Midbrain (tissue), 1 donor: ENCODE measurements at regions not wholly inside any gene's neighbourhood (a gene's known extent, or its start where the extent isn't known, plus 50 kb on each side); places are given as distances from the start of the nearest gene placed in this dataset.

Source experiments
- DNase-seq: peaks from one replicate; lab custom pipeline; 2025; lab: John Stamatoyannopoulos, UW

DNA sequence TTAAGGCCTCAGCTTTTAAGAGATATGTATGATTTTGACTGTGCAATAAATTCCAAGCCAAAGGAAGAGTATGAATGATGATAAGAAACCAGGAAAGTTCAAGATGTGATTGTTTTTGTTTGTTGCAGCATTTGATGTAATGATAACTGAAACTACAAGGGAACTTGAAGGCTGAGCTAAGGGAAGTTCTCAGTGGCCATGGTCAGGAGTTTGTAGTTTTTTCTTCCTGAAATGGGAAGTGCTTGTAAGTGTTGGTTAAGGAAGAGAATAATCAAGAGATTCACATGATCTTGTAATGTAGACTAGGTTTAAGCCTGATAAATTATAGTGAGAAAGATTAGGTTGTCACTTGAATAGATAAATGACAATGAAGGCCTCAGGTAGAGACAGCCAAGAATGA lies 53.4 kb downstream of the PTCHD4 start:
- DNase-seq: no peak

DNA sequence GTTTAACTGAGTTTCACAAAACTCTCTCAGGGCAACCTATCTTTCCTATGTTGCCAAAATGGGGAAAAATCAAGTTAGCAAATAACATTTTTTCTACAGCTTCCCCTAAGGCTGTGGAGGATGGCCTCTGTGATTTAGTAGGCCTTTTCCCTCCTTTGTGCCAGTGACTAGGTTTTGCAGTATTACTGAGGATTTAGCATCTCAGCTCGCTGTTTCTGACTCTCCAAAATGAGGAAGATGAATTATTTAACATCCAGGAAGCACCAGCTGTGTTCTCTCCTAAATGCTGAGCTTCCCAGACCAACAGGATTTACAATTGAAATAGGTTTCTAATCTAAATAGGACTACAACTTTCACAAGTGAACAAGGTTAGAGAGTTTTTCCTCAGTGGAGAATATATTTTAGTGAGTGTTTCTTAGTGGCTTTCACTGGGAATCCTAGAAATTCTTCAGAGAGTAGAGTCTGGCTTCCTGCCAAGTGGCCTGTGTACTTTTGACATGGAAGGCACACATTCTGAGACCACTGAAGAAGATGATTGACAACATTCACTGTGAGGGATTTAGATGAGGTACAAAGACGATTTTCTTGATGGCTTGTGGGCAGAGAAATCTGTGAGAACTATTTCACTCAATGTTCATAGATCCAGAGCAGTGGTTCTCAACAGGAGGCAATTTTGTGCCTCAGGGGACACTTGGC lies 62.4 kb downstream of the PTCHD4 start:
- peak; percentile 5 for DNase-seq

DNA sequence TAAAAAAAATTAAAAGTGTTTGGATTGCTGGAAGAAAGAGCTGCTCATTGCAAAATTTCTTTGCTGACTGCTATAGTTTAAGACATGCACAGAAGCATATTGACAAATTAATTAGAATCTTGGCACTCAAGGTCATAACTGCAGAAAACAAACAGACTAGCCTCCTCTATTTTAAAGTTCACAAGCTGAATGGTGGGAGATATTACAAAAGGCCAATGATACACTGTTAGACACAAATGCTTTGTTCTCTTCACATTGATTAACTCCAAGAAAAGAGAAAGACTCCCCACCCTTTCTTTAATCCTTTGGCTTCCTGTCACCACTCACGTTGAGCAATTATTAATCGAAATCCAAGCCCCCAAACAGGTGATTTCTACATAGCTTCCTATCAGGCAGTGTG lies 69.1 kb downstream of the PTCHD4 start:
- no peak for DNase-seq

DNA sequence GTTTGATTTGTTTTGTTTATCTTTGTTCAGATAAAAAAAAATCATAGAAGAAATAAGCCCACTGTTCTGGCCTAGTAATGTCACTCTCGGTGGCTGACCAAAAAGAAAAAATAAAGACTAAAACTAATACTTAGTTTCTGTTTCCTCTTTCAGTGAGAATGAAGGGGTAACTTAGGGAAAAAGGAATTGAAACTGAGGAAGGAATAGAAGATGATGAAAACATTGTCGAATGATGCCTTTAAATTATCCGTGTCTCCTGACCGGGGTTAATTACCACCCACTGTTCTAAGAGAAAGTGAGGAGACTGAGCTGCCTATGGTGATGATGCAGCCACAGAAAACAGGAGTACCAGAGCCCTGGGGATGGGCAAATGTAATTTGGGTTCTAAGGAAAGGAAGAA lies 73.1 kb downstream of the PTCHD4 start:
- DNase-seq: no peak

DNA sequence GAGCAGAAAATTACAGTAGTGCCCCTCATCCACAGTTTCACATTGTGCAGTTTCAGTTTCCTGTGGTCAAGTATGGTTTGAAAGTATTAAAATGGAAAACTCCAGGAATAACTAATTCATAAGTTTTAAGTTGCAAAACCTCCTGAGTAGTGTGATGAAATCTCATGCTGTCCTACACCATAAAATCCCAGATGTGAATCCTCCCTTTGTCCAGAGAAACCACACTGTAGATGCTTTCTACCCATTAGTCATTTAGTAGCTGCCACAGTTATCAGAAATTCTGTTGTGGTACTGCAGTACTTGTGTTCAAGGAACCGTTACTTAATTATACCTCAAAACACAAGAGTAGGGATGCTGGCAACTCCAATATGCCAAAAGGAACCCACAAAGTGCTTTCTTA lies 74.7 kb downstream of the PTCHD4 start:
- no peak for DNase-seq

DNA sequence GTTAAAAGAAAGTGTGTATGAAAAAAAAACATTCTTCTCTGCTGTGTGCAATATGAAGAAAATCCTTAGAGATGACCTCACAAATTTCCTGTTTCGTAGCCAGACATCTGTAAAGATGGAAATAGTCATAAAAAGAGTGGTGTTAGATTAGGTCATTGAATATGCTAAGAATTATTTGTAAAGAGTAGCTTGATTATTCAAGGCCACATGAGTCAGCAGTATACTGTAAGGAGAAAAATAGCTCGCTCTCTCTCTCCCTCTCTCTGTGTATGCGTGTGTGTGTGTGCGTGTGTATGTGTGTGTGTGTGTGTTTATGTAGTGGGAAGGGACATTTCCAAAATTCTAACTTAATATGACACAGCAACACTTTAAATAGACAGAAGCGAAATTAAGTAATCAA lies 78.8 kb downstream of the PTCHD4 start:
- DNase-seq: no peak

DNA sequence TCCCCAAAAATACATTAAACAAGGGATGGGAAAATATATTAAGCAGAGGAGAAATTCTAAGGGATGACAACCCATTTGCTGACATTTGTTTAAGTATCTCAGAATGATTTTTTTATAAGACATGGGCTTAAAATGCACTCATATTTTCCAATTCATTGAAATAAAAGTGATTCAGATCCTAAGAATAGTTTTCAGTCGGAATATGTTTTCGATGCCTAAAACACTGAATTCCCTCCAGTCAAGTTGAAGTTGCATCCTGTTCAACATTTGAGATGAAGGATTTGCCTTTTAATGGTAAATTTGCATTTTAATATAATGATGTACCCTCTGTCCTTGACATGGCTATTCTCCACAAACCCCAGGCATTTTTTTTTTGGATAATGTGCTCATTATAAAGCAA lies 79.3 kb downstream of the PTCHD4 start:
- no peak for DNase-seq

DNA sequence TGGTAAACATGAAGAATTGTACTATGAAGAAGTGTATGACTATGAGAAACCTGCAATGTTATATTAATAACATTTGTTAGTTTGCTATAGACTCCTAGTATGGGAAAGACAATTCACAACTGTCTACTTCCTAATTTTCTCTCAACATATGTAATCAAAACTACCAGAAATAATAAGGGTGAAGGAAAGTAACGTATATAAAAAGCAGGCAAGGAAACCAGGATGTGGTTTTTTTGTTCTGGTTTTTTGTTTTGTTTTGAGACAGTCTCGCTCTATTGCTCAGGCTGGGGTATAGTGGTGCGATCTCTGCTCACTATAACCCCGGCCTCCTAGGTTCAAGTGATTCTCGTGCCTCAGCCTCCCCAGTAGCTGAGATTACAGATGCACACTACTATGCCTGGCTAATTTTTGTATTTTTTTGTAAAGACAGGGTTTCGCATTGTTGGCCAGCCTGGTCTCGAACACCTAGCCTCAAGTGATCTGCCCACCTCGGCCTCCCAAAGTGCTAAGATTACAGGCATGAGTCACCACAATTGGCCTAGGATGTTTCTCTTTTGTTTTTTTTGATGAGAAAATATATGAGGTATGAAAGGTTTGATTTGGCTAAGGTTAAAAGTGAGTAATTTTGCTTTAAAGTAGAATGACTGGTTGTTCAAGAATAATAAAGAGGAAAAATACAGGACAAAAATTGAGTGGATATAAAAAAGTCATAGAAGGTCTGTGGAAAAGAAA lies 83.1 kb downstream of the PTCHD4 start:
- no peak for DNase-seq

DNA sequence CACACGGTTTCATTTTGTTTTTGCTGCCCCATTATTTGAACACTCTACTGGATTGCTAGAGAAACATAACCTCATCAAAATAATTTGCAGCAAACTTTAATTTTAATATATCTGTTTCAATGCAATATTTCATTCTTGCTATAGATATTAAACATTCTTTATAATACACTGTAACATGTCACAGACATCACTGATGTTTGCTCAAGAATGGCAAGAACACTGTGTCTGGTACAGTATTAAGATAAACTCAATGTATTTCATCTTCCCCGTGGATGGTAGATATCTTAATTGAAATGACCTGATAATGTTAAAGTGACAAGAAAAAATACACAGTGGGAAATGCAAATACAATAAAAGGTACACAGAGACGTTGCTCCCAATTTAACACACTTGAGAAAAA lies 86.0 kb downstream of the PTCHD4 start:
- no peak for DNase-seq

DNA sequence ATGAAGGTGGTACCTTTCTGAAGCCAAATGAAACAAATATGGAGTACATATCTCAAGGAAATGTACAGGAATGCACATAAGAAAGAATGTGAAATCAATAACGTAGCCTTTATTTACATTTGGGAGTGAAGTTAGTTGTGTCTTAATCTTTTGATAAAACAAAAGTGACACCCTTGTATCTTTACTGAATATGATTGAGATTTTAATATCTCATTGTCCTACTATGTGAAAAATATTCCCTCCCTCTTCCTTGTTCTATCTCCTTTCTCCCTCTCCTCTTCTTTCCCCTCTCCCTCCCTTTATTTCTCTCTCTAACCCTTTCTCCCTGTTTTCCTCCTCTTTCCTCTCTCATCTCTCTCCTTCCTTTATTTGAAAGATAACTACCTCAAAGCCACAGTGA lies 89.1 kb downstream of the PTCHD4 start:
- DNase-seq: no peak

DNA sequence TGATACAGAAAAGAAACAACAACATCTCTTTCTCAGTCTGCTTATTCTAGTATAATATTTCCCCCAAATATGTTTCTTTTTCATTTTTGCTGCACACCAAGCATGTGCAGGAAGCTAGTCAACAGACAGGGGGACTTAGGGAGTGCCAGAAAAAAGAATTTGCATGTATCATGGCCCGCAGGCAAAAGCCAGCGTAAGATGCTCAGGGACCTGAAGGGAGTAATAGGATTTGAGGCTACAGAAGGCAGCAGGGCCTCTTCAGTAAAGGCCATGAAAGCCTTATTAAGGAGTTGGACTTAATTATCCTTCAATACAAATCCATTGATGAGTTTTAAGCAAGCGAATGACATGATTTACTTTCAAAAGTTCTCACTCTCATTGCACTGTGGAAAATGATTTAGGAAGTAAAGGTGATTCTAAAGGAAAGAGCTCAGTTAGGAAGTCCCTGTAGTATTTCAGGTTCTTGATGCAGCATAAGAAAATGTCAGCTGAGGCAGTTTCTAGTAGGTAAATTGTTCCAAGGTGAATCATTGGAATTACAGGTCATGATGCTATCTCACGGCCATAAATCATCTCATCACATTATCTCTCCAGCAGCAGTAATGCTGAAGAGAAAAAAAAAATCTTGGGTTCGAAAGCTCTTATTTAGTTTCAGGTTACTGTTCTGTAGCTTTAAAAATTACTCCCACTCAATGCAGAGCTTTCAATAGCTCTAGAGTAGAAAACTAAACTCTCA lies 94.8 kb downstream of the PTCHD4 start:
- DNase-seq: no peak

DNA sequence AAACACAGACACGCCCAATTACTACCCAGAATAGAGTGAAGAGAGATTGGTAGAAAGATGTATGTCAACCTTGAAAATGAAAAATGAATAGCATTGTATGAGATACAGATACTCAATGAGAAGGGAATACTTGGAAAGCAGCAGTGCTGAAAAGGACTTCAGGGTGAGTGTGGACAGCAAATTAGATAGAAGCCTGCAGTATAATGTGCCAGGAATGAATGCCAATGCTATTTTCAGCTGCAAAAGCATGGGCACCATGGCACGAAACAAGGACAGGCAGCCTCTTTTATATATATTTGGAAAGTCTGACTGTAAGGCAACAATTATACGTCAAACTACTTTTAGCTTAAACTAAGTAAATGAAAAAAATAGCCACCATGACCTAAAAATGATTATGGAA lies 118.2 kb downstream of the PTCHD4 start:
- no peak for DNase-seq

DNA sequence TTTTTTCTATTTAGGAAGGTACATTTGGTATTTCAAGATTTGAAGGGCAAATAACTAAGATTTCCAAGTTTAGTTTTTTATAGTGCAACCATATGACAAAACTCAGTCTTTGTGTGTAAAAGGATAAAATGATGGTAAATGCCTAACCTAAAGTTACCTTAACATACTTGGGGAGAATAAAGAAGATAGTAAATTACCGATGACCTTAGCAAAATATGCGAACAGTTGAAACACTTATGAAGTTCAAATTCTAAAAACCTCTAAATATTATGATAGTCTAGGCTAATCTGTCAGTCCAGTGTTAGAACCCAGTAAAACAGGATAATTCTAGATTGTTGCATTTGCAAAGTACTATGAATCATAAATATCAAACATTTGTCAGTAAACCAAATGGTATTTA lies 127.5 kb downstream of the PTCHD4 start:
- no peak for DNase-seq

DNA sequence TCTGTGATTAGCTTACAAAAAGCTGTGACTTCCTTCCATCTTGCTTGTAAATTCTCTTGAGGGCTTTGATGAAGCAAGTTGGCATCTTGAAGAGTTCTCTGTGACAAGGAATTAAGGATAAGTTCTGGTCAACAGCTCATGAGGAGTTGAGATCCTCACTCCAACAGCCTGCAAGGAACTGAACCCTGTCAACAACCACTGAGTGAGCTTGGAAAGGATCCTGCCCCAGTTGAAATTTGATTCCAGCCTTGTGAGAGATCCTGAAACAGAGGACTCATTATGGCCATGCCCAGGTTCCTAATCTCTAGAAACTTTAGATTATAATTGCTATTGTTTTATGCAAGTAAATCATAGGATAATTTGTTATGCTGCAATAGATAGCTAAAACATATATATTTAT lies 133.7 kb downstream of the PTCHD4 start:
- DNase-seq: no peak

DNA sequence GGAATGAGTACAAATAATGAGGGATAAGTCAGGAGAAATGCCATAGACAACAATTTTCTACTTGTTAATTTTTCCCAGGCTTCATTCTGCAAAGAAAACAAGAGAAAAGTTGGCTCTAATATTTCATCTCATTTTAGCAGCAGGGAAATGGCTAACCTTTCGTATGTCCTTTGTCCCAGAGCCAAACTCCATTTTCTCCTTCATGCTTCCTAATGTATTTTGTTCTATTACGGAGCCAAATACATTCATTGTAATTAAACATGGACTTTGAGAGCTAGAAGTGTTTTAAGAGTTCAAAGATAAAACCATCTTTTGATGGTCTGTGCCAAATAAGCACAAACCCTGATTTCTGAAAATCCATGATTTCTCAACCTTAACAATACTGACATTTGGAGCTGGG lies 136.9 kb downstream of the PTCHD4 start:
- no peak for DNase-seq

DNA sequence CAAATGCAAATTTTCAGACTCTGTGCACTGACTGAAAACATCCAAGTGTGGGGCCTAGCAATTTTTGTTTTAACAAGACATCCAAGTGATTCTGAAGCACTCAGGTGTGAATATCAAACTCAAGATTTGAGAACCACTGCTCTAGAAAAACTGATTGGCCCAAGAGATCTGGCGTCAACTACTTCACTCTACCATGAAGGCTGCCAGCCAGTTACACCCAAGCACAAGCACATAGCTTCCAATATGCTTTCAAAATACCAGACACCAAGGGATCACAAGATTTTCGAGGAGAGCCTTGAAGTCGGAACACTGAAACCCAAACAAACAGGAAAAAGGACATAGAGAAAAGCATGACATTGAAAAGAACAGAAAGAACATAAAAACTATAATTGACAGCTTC lies 140.2 kb downstream of the PTCHD4 start:
- DNase-seq: no peak

DNA sequence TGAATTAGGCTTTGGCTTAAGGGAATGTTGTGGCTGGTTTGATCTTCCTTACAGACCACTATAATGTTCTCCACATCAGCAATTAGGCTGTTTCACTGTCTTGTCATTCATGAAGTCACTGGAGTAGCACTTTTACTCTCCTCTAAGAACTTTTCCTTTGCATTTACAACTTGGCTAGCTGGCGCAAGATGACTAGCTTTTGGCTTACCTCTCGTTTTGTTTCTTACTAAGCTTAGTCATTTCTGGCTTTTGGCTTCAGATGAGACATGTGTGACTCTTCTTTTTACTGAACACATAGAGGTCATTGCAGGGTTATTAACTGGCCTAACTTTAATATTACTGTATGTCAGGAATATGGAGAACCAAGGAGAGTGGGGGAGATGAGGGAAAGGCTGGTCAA lies 143.2 kb downstream of the PTCHD4 start:
- DNase-seq: no peak

DNA sequence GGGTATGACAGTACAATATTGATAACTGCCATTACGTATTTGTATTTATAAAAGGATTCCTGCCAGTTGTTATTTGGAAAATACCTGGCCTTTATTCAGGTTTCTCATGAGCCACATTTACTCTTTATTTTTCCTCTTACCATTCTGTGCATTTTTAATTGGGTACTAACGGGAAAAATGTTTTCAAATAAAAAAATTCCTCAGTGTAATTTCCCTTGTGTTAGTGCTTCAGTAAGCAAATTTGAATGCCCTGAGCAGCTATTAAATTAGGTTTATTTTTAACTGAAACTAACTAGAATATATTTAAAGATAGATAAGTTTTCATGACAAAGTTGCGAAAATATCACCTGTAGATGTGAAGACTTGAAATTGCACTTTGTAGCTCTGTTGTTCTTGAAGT lies 146.0 kb downstream of the PTCHD4 start:
- DNase-seq: no peak

DNA sequence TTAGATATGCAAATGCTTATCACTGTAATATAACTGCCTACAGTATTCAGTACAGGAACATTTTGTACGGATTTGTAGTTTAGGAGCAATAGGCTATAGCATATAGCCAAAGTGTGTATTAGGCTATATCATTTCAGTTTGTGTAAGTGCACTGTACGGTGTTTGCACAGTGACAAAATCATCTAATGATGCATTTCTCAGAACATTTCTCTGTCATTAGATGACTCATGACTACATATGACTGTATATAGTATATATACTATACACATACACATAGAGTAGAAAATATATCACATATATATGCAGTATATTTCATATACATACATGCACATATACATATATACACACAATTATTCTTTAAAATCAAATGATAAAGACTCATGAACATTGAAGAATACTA lies 158.4 kb downstream of the PTCHD4 start:
- DNase-seq: no peak

DNA sequence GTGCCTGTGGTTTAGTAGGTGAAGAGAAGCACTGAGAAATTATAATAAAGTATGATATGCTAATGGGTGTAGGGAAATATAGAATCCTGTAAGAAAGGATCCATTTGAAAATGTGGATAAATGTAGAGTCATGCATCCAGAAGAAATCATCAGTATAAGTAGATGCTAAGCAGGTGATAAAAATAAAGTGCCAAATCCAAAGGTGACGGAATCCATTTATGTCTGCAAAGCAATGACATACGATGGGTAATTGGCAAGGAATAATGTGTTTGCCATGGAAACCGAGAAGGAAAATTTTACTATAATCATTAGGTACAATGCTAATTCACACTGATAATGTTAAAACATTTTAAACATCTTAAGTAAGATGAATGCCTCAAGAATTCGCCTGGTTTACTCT lies 163.0 kb downstream of the OPN5 start:
- DNase-seq: no peak

DNA sequence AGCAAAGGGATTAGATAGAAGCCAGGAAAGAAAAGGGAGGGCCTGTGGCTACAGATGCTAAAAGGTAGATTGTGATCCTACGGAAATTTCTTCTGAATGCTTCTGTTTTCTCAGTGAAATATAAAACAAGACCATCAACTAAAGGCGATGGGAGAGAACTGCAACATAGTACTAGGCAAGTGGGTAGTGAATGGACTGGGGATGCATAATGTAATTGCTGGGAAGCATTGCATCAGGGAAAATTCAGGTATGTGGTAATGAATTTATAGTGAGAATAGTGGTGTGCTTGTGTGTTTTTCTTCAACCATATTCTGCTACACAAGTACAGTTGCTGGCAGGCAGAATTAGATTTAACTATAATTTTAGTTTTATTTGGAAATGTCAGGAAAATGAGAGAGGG lies 156.6 kb downstream of the OPN5 start:
- DNase-seq: no peak

DNA sequence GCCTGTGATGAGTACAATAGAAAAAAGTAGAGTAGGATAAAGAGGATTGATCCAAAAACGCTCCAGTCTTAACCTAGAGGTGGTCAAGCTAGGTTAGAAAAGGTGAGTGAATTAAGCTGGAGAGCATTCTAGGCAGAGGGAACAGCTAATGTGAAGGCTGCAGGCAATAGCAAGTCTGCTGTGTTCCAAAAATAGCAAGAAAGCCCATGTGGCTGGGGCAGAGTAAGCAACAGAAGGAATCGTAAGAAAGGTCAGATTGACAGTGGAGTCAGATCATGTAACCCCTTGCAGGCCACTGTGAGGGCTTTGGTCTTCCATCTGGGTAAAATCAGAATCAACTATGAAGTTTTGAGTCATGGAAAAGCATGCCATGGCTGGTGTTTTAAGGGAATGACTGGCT lies 155.0 kb downstream of the OPN5 start:
- DNase-seq: no peak

DNA sequence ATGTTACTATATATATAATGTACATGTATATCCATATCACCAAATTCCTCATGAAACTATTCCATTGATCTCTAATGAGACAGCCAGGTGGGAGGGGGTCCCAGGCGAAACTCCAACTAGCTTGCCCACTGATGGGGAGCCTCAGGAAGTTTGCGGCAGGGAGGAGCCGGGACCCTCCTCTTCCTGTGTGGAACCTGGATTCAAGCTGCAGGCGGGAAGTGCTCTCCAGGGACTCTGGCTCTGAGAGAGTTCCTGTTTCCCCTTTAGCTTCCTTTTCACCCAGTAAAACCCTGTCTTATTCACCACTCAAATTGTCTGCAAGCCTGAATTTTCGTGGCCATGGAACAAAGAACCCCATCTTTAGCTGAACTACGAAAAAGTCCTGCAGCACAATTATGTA lies 152.2 kb downstream of the OPN5 start:
- no peak for DNase-seq
